Endothelial cell (in vitro differentiated cells): ENCODE measurements at regions not wholly inside any gene's neighbourhood (a gene's known extent, or its start where the extent isn't known, plus 50 kb on each side); places are given as distances from the start of the nearest gene placed in this dataset.

Source experiments
- DNase-seq: peaks from one replicate; pipeline ENCODE4 v3.0.0; 2021; ENCODE audit warnings: low spot score
- H3K27ac Mint-ChIP-seq: one replicate; pipeline ENCODE4 v1.8.0; 2021; ENCODE audit warnings: mixed read lengths, inconsistent platforms; ENCODE audit not compliant: unreplicated experiment
- H3K27me3 Mint-ChIP-seq: one replicate; pipeline ENCODE4 v1.8.0; 2021; ENCODE audit warnings: mild to moderate bottlenecking, moderate library complexity, mixed read lengths, inconsistent platforms; ENCODE audit not compliant: unreplicated experiment
- H3K36me3 Mint-ChIP-seq: one replicate; pipeline ENCODE4 v1.8.0; 2021; ENCODE audit warnings: mild to moderate bottlenecking, low read depth, mixed read lengths, inconsistent platforms; ENCODE audit not compliant: unreplicated experiment
- H3K4me1 Mint-ChIP-seq: one replicate; pipeline ENCODE4 v1.8.0; 2021; ENCODE audit warnings: mild to moderate bottlenecking, mixed read lengths, inconsistent platforms; ENCODE audit not compliant: unreplicated experiment
- H3K4me3 Mint-ChIP-seq: one replicate; pipeline ENCODE4 v1.8.0; 2021; ENCODE audit warnings: mild to moderate bottlenecking, mixed read lengths, inconsistent platforms; ENCODE audit not compliant: unreplicated experiment
- H3K9me3 Mint-ChIP-seq: one replicate; pipeline ENCODE4 v1.8.0; 2021; ENCODE audit warnings: mixed read lengths, inconsistent platforms; ENCODE audit not compliant: unreplicated experiment
- TF ChIP-seq, protein P1 (sequence below): fragments of 200-600 bp; sonication (generic); IDR thresholded peaks from one replicate; pipeline ENCODE4 v1.5.0; 2021; ENCODE audit warnings: antibody characterized with exemption; ENCODE audit not compliant: unreplicated experiment

DNA sequence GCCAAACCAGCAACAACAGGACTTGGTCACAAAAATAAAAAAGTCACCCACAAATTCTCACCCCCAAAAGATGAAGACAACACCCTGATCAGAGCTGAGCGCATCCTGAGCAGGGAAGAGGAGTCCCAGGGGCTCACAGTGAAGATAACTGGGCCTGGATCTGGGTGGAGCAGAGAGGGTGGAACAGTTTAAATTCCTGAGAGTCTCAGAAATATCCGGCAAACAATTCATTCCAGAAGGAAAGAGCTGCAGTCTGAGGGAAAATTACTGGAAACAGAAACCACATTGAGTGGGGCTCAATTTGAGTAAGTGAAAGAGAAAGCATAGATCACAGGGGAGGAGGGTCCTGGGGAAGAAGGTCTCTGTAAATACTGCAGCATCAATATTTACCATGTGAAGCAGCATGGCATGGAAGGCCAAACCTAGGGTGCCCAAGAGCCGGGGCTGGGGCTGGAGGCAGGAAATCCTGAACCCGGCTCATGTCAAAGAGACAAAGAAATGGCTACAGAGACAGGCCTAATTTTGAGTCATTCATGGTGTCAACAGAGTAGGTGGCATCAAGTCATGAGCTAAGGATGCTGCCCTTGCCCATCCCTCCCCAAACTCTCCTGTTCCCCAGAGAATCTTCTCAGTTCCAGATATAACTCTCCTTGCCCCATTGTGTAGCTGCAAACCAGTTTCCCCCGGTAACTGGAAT lies 61.4 kb upstream of the ZBTB7C start:
- no peaks in the 10 kb centered on the region for H3K9me3 Mint-ChIP-seq
- TF ChIP-seq, protein P1, sequence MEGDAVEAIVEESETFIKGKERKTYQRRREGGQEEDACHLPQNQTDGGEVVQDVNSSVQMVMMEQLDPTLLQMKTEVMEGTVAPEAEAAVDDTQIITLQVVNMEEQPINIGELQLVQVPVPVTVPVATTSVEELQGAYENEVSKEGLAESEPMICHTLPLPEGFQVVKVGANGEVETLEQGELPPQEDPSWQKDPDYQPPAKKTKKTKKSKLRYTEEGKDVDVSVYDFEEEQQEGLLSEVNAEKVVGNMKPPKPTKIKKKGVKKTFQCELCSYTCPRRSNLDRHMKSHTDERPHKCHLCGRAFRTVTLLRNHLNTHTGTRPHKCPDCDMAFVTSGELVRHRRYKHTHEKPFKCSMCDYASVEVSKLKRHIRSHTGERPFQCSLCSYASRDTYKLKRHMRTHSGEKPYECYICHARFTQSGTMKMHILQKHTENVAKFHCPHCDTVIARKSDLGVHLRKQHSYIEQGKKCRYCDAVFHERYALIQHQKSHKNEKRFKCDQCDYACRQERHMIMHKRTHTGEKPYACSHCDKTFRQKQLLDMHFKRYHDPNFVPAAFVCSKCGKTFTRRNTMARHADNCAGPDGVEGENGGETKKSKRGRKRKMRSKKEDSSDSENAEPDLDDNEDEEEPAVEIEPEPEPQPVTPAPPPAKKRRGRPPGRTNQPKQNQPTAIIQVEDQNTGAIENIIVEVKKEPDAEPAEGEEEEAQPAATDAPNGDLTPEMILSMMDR = no peak
- H3K4me1 Mint-ChIP-seq = peaks cover 3% of the 10 kb centered on the region
- no peak overlapping the region for H3K4me3 Mint-ChIP-seq
- no peaks in the 10 kb centered on the region for H3K36me3 Mint-ChIP-seq
- H3K27ac Mint-ChIP-seq = no peak overlapping the region
- peaks cover 6% of the 10 kb centered on the region for H3K27me3 Mint-ChIP-seq
- DNase-seq = no peak

DNA sequence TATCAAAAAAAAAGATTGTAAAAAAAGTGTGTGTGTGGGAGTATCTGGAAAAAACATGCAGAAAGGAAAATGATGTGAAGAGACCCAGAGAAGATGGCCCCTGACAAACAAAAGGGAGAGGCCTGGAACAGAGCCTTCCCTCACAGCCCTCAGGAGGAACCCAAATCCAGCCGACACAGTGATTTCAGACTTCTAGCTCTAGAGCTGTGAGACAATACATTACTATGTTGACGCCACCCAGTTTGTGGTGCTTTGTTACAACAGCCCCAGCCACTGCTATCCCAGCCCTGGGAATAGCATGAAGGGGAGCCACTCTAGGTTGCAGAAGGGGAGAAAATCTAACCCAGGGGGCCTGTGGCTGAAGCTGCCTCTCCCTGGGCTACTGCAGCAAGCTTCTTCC lies 59.0 kb upstream of the ZBTB7C start:
- Mint-ChIP-seq H3K9me3 (no peaks in the 10 kb centered on the region), H3K4me3 (no peak overlapping the region), H3K36me3 (no peaks in the 10 kb centered on the region), H3K27me3 (peaks cover 6% of the 10 kb centered on the region), H3K4me1 (peaks cover 3% of the 10 kb centered on the region), H3K27ac (no peak overlapping the region)
- DNase-seq = no peak
- TF ChIP-seq, protein P1 = no peak

DNA sequence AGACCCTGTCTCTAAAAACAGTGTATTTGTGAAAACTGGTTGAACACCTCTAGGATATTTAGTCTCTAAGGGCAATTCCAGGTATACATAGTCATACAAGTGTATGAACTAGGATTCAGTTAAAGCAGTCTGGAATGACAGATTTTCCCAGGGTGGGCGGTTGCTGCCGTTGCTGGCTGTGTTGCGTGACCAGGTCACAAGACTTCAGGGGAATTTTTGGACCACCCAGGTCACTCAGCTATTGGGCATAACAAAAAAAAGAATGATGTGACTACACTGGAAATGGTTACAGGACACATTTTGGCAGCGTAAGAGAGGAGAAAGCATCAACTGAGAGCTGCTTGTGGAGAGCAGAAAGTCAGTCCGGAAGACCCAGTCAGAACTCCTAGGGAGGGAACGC lies 58.0 kb upstream of the ZBTB7C start:
- no peak overlapping the region for H3K4me3 Mint-ChIP-seq
- H3K4me1 Mint-ChIP-seq = peaks cover 3% of the 10 kb centered on the region
- no peak for DNase-seq
- H3K27me3 Mint-ChIP-seq = peaks cover 6% of the 10 kb centered on the region
- no peak overlapping the region for H3K27ac Mint-ChIP-seq
- TF ChIP-seq, protein P1 = no peak
- H3K36me3 Mint-ChIP-seq = no peaks in the 10 kb centered on the region
- H3K9me3 Mint-ChIP-seq = no peaks in the 10 kb centered on the region

DNA sequence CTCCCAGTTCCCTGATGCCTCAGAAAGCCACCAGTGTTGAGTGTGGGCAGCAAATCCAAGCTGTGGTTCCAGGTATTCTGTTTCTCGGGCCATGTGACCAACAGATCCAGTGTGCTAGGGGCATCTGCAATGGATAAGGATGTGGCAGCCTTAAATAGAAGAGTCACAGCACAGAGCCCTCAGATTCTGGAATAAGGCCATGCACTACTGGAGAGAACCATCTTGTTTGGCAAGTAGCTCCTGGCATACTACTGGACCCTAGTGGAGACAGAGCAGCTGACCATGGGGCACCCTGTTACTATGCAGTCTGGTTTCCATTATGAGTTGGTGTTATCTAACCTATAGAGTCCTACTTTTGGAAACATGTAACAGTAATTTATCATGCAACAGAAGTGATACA lies 53.3 kb upstream of the ZBTB7C start:
- no peak for DNase-seq
- Mint-ChIP-seq H3K36me3 (no peaks in the 10 kb centered on the region), H3K27ac (no peak overlapping the region)

More for the DNA sequence above, 53.3 kb upstream of the ZBTB7C start:
- Mint-ChIP-seq H3K9me3 (no peaks in the 10 kb centered on the region), H3K27me3 (no peaks in the 10 kb centered on the region), H3K4me1 (no peaks in the 10 kb centered on the region), H3K4me3 (no peak overlapping the region)
- TF ChIP-seq, protein P1 = no peak
